Mesothelial cell of epicardium (in vitro differentiated cells): ENCODE measurements at regions not wholly inside any gene's neighbourhood (a gene's known extent, or its start where the extent isn't known, plus 50 kb on each side); places are given as distances from the start of the nearest gene placed in this dataset.

ENCODE experiments used
- DNase-seq, 2 experiments: peaks; one replicate each; pipeline ENCODE4 v3.0.0; 2021; ENCODE audit warnings: low spot score in 2 of 2; ENCODE audit not compliant: unreplicated experiment in 2 of 2
- H3K27ac Mint-ChIP-seq: 2 replicates; pipeline ENCODE4 v1.8.0; 2021; ENCODE audit warnings: mixed read lengths
- H3K27me3 Mint-ChIP-seq: 2 replicates; pipeline ENCODE4 v1.8.0; 2021; ENCODE audit warnings: low read depth, mixed read lengths
- H3K36me3 Mint-ChIP-seq: 2 replicates; pipeline ENCODE4 v1.8.0; 2021; ENCODE audit warnings: mixed read lengths
- H3K4me1 Mint-ChIP-seq: 2 replicates; pipeline ENCODE4 v1.8.0; 2021; ENCODE audit warnings: mixed read lengths
- H3K4me3 Mint-ChIP-seq: 2 replicates; pipeline ENCODE4 v1.8.0; 2021; ENCODE audit warnings: mild to moderate bottlenecking, moderate library complexity, mixed read lengths
- H3K9me3 Mint-ChIP-seq: 2 replicates; pipeline ENCODE4 v1.8.0; 2021; ENCODE audit warnings: mixed read lengths
- TF ChIP-seq, protein P1 (sequence below): fragments of 200-600 bp; sonication (generic); IDR thresholded peaks from one replicate; pipeline ENCODE4 v1.5.0; 2021; ENCODE audit warnings: antibody characterized with exemption; ENCODE audit not compliant: unreplicated experiment

DNA sequence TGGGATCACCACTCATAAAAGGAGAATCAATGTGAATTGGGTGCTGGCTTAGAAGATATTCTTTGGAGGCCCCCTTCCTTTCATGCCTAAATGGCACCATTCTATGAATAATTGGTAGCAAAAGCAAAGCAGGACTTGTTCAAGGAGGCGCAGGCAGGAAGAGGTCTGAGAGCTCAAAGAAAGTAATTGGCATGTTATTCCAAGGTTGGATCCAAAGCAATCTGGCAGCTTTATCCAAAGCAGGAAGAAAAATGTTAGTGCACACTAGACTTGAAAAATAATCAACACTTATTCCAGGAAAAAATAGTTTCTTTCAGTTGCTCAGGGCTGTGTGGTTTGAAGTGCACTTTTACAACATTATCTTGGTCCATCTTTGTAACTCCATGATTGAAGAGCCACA, 326.4 kb downstream of the NUAK1 start:
- Mint-ChIP-seq H3K9me3 (peaks cover 9% of the 10 kb centered on the region), H3K36me3 (no peaks in the 10 kb centered on the region), H3K4me3 (no peak overlapping the region), H3K27ac (no peak overlapping the region), H3K4me1 (peaks cover 15% of the 10 kb centered on the region), H3K27me3 (no peaks in the 10 kb centered on the region)
- TF ChIP-seq, protein P1, sequence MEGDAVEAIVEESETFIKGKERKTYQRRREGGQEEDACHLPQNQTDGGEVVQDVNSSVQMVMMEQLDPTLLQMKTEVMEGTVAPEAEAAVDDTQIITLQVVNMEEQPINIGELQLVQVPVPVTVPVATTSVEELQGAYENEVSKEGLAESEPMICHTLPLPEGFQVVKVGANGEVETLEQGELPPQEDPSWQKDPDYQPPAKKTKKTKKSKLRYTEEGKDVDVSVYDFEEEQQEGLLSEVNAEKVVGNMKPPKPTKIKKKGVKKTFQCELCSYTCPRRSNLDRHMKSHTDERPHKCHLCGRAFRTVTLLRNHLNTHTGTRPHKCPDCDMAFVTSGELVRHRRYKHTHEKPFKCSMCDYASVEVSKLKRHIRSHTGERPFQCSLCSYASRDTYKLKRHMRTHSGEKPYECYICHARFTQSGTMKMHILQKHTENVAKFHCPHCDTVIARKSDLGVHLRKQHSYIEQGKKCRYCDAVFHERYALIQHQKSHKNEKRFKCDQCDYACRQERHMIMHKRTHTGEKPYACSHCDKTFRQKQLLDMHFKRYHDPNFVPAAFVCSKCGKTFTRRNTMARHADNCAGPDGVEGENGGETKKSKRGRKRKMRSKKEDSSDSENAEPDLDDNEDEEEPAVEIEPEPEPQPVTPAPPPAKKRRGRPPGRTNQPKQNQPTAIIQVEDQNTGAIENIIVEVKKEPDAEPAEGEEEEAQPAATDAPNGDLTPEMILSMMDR = no peak
- DNase-seq = no peak

- Mint-ChIP-seq H3K4me1 (peaks cover 15% of the 10 kb centered on the region), H3K36me3 (no peaks in the 10 kb centered on the region), H3K27ac (no peak overlapping the region), H3K9me3 (peaks cover 9% of the 10 kb centered on the region), H3K27me3 (no peaks in the 10 kb centered on the region), H3K4me3 (no peak overlapping the region)
- TF ChIP-seq, protein P1 = no peak
- no peak for DNase-seq
Observed at GRCh38 chr12:105813201-105813600, 325.6 kb downstream of the NUAK1 start.

GRCh38 chr12:105814283-105814682, 324.5 kb downstream of the NUAK1 start:
- Mint-ChIP-seq H3K36me3 (no peaks in the 10 kb centered on the region), H3K9me3 (peaks cover 9% of the 10 kb centered on the region), H3K4me3 (no peak overlapping the region), H3K27me3 (no peaks in the 10 kb centered on the region), H3K27ac (no peak overlapping the region), H3K4me1 (peaks cover 16% of the 10 kb centered on the region)
- TF ChIP-seq, protein P1 = no peak
- no peak for DNase-seq

DNA sequence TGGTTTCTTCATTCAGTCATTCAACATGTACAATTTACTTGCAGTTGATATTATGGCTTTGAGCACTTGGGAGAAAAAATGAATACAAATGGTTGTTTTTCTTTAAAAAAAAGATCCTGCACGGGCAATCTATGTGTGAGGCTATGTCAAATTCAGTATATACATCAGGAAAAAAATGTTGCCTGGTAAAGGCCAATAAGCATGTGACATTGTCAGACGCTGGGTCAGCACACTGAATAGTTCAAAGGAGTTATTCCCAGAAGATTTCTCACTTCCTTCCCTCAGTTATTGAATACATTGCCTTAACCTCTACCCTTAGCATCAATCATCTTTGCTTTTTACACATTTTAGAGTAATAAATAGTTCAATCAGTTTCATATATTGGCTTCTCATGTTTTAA, 319.2 kb downstream of the NUAK1 start:
- Mint-ChIP-seq H3K36me3 (no peaks in the 10 kb centered on the region), H3K27ac (no peak overlapping the region), H3K27me3 (no peaks in the 10 kb centered on the region), H3K4me1 (peaks cover 24% of the 10 kb centered on the region), H3K9me3 (no peaks in the 10 kb centered on the region), H3K4me3 (no peak overlapping the region)
- TF ChIP-seq, protein P1 = no peak
- no peak for DNase-seq

DNA sequence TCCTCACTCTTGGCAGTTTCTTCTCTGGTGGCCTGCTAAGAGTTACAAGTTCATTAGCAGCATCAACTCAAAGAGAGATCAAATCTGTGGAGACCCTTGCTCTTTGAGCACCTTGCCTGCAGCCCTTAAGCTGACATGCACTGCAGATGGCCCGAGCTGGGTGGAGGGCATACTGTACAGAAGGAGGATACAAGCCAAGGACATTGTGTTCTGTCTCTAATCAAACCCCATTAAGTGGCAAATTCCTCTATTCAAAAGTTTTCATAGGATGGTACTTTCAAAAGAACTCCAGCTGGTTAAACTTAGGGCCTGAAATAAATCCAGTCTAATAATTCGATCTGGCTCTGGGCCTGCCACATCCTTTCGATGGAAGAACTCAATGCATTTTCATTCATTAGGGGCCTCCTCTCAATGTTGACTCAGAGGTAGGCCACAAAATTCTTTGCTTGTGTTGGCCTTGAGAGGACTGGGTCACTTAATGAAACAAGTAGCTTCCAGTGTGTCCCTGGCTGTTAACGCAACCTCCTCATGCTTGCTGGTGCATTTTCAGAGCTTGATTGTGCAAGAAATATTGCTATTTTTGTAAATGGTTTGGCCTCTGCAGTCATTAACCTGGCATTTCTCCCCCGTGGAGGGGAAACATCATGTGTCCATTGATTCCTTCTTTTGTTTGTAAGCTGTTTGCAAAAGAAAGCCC, 318.2 kb downstream of the NUAK1 start:
- H3K27ac Mint-ChIP-seq = no peak overlapping the region

More for the DNA sequence above, 318.2 kb downstream of the NUAK1 start:
- Mint-ChIP-seq H3K9me3 (no peaks in the 10 kb centered on the region), H3K4me3 (no peak overlapping the region), H3K4me1 (peaks cover 24% of the 10 kb centered on the region), H3K27me3 (no peaks in the 10 kb centered on the region), H3K36me3 (no peaks in the 10 kb centered on the region)
- DNase-seq = no peak
- TF ChIP-seq, protein P1 = no peak
